Activated CD4-positive, alpha-beta T cell treated with anti-CD3 and anti-CD28 coated beads for 4 hours (primary cell): ENCODE measurements at regions not wholly inside any gene's neighbourhood (a gene's known extent, or its start where the extent isn't known, plus 50 kb on each side); places are given as distances from the start of the nearest gene placed in this dataset.

Experiments
- DNase-seq, 2 donors: peaks; one replicate each; pipeline ENCODE4 v3.0.0-alpha.2; 2020

GRCh38 chr11:16421826-16422225 lies 65.5 kb upstream of the SOX6 start:
- DNase-seq, result no peak

DNA sequence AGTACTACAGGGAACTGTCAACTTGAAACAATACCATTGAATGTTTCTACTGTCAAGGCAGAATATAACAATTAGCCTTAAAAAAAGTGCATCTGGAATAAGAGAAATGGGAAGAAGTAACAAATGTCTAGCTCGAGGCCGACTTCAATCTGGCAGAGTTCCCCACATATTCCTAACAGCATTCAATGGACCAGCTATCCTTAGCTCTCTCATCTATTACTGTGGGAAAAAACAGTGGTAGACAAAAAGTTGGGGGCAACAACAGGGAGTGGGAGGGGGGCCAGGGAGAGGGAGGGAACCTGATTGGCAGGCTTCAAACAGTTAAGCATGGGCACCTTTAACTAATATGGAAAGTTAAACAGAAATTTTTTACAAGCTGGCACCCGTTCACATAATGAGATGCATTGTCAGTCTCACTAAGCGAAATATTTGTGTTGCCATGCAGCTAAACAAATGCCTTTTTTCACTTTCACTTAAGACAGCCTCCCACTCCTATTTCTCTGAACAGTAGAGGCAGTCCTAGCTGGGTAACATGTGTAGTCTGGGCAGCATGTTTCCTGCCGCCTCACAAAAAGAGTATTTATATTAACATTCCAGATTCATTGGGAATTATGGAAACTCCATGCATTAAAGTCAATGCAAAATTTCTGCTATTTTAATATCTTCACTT lies 62.2 kb upstream of the SOX6 start:
- no peak for DNase-seq

GRCh38 chr11:16412525-16413172 lies 56.3 kb upstream of the SOX6 start:
- no peak for DNase-seq

DNA sequence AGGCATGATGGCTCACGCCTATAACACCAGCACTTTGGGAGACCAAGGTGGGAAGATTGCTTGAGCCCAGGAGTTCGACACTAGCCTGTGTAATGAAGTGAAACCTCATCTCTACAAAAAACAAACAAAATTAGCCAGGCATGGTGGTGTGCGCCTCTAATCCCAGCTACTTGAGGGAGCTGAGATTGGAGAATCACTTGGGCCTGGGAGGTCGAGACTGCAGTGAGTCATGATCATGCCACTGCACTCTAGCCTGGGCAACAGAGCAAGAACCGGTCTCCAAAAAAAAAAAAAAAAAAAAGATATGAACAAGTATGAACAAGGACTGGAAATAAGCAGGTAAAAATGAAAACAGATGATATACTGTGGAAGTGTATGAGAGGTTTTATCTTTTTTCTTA lies 54.1 kb upstream of the SOX6 start:
- DNase-seq, result no peak

DNA sequence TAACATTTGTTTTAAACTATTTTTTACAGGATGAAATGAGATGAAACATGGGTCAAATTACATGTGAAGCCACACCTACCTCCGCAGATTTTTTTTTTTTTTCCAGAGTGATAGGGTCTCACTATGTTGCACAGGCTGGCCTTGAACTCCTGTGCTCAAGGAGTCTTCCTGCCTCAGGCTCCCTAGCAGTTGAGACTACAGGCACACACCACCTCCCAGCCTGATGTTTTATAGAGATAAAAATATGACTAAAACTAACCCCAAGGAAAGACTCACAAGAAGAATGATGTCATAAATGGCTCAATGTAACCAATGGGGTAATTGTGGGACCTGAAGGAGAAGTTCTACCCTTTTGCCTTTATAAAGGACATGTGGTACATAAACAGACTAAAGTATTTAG lies 52.3 kb upstream of the SOX6 start:
- DNase-seq, result no peak

DNA sequence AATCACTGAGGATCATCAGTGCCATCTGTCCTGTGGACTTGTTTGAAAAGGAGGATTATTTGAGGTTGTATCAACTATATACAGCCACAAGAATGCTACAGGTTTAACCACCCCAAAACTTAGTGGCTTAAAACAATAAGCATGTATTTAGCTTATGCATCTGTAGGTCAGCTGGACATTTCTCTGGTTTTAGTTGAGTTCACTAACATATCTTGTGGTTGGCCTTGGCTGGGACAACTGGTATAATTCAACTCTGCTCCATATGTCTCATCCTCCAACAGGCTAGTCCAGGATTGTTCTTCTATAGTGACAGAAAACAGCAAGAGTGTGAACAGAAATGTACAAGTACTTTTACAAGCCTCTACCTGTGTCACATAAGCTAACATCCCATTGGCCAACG lies 49.9 kb upstream of the SOX6 start:
- no peak for DNase-seq
